WI38 (cell line): ENCODE measurements at regions not wholly inside any gene's neighbourhood (a gene's known extent, or its start where the extent isn't known, plus 50 kb on each side); places are given as distances from the start of the nearest gene placed in this dataset.

Source experiments
- H3K4me3 ChIP-seq: 2 replicates; pipeline ENCODE4 v1.5.1; 2011; ENCODE audit warnings: low read depth, mild to moderate bottlenecking, control low read depth, low read length
- CTCF ChIP-seq: IDR thresholded peaks from 2 replicates; pipeline ENCODE4 v1.5.1; 2012; ENCODE audit warnings: low read depth, mild to moderate bottlenecking, control low read depth, low read length

- no peak overlapping the region for H3K4me3 ChIP-seq
- no peak for TF ChIP-seq CTCF
Observed at GRCh38 chr3:14290631-14291385, 111.6 kb upstream of the SLC6A6 start.

GRCh38 chr3:14295037-14295436 is 107.4 kb upstream of the SLC6A6 start:
- TF ChIP-seq CTCF: no peak

DNA sequence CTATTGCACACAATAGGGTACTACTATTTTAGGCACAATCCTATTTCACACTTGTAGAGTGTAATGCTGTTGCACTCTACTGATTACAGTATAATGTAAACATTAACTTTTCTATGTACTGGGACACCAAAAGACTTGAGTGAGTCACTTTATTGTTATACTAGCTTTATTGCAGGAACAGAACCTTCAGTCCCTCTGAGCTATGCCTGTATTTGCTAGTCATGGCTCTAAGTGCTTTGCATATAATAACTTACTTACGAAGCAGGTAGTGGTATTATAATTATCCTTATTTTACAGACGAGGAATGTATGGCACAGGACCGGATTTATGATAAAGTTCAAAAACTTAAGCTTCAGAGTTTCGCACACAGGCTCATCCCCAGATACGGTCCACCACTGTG is 106.6 kb upstream of the SLC6A6 start:
- no peak overlapping the region for H3K4me3 ChIP-seq
- no peak for TF ChIP-seq CTCF

More at GRCh38 chr3:14295037-14295436, 107.4 kb upstream of the SLC6A6 start:
- H3K4me3 ChIP-seq: no peak overlapping the region

DNA sequence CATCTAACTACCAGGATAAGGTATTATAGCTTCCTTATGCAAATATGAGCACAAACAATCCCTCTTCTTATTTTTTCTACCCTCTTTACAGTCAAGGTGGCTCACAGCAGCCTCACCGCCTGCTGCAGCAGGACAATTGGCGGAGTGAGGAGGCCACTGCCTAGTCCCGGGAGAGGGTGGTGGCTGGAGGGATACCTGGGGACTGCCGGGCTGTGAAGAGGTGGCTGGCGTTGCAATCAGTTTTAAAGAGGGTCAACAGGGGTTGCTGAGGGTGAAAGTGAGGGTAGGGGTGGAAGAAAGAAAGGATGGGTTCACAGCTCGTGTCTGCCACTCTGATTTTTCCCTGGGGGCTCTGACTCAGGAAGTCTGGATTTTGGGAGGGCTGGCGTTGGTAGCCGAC is 105.1 kb upstream of the SLC6A6 start:
- no peak for TF ChIP-seq CTCF
- H3K4me3 ChIP-seq: no peak overlapping the region

GRCh38 chr3:14297784-14298236 is 104.6 kb upstream of the SLC6A6 start:
- no peak for TF ChIP-seq CTCF
- no peak overlapping the region for H3K4me3 ChIP-seq

DNA sequence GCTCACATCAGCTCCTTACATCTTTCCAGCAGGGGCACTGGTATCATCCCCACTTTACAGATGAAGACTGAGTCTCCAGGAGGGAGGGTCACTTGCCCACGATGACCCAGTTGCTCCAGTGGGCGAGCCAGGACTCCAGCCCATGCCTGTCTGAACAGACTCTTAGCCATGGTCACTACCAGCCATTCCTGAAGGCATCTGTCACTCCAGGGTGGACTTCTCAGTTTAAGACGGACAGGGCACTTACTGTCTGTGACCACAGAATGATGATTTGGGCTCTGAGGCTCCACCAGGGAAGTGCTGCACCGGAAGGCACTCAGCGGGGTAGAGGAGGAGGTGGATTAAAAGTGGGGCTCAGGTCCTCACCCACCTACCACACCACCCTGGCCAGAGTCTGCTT is 104.0 kb upstream of the SLC6A6 start:
- TF ChIP-seq CTCF: no peak
- H3K4me3 ChIP-seq: no peak overlapping the region

- no peak for TF ChIP-seq CTCF
- no peak overlapping the region for H3K4me3 ChIP-seq
Observed at GRCh38 chr3:14298991-14299555, 103.3 kb upstream of the SLC6A6 start.
